DOHH2 (cell line): ENCODE measurements at regions not wholly inside any gene's neighbourhood (a gene's known extent, or its start where the extent isn't known, plus 50 kb on each side); places are given as distances from the start of the nearest gene placed in this dataset.

Experiments
- H3F3A ChIP-seq: fragments of 200-600 bp; sonication (generic), shearing (Covaris generic); 2 replicates; pipeline ENCODE4 v1.6.0; 2016; ENCODE audit warnings: antibody characterized with exemption, mild to moderate bottlenecking; ENCODE audit not compliant: control insufficient read depth, insufficient read depth
- H3K27ac ChIP-seq: fragments of 200-600 bp; sonication (generic); 2 replicates; pipeline ENCODE4 v1.5.1; 2014; ENCODE audit warnings: low read depth, mild to moderate bottlenecking, low read length, moderate library complexity
- H3K27me3 ChIP-seq: fragments of 200-600 bp; sonication (generic); 2 replicates; pipeline ENCODE4 v1.6.1; 2014; ENCODE audit warnings: mild to moderate bottlenecking, low read length, mixed read lengths; ENCODE audit not compliant: control insufficient read depth
- H3K36me3 ChIP-seq: fragments of 200-600 bp; sonication (generic); 2 replicates; pipeline ENCODE4 v1.6.1; 2014; ENCODE audit warnings: mild to moderate bottlenecking, low read length, moderate library complexity, mixed read lengths; ENCODE audit not compliant: control insufficient read depth
- H3K4me1 ChIP-seq: fragments of 200-600 bp; sonication (generic); 2 replicates; pipeline ENCODE4 v1.6.1; 2014; ENCODE audit warnings: mild to moderate bottlenecking, low read length, mixed read lengths; ENCODE audit not compliant: control insufficient read depth
- H3K4me2 ChIP-seq: fragments of 200-600 bp; sonication (generic); 2 replicates; pipeline ENCODE4 v1.6.0; 2014; ENCODE audit warnings: mild to moderate bottlenecking, low read length, moderate library complexity
- H3K4me3 ChIP-seq: fragments of 200-600 bp; sonication (generic); 2 replicates; pipeline ENCODE4 v1.5.1; 2014; ENCODE audit warnings: mild to moderate bottlenecking, low read length, mixed read lengths
- H3K79me2 ChIP-seq: fragments of 200-600 bp; sonication (generic); 2 replicates; pipeline ENCODE4 v1.6.1; 2014; ENCODE audit warnings: mild to moderate bottlenecking, low read length, mixed read lengths; ENCODE audit not compliant: control insufficient read depth
- H3K9me2 ChIP-seq: fragments of 200-600 bp; sonication (generic); replicated peaks from 2 replicates; pipeline ENCODE4 v1.6.1; 2014; ENCODE audit warnings: mild to moderate bottlenecking, low read length, mixed read lengths; ENCODE audit not compliant: control insufficient read depth
- H3K9me3 ChIP-seq: fragments of 200-600 bp; sonication (generic); 2 replicates; pipeline ENCODE4 v1.6.1; 2014; ENCODE audit warnings: antibody characterized with exemption, low read length, mixed read lengths; ENCODE audit not compliant: control insufficient read depth, insufficient read depth
- H4K20me1 ChIP-seq: fragments of 200-600 bp; sonication (generic); 2 replicates; pipeline ENCODE4 v1.6.0; 2014; ENCODE audit warnings: low read depth, mild to moderate bottlenecking, antibody characterized with exemption, low read length, moderate library complexity; ENCODE audit not compliant: control insufficient read depth, insufficient read depth
- CTCF ChIP-seq: fragments of 200-600 bp; sonication (generic); IDR thresholded peaks from one replicate; pipeline ENCODE4 v1.5.1; 2014; ENCODE audit warnings: antibody characterized with exemption, mild to moderate bottlenecking, low read depth, low read length; ENCODE audit not compliant: poor library complexity, severe bottlenecking
- EZH2phosphoT487 ChIP-seq: fragments of 200-600 bp; sonication (generic); IDR thresholded peaks from 2 replicates; pipeline ENCODE4 v1.6.1; 2017; ENCODE audit warnings: borderline replicate concordance, mild to moderate bottlenecking, antibody characterized with exemption, low read length, moderate library complexity, mixed read lengths

- Histone ChIP-seq H3K4me3 (no peak overlapping the region), H4K20me1 (no peaks in the 10 kb centered on the region), H3K27me3 (peaks cover 5% of the 10 kb centered on the region; the same call in 1 of the 2 replicates), H3K4me1 (no peaks in the 10 kb centered on the region), H3K9me3 (no peaks in the 10 kb centered on the region), H3K27ac (no peak overlapping the region), H3K36me3 (no peaks in the 10 kb centered on the region), H3K4me2 (no peak overlapping the region), H3K79me2 (no peaks in the 10 kb centered on the region), H3F3A (no peaks in the 10 kb centered on the region), H3K9me2 (no peaks in the 10 kb centered on the region)
- TF ChIP-seq CTCF, result no peak
- no peak for TF ChIP-seq EZH2phosphoT487
Observed at GRCh38 chr5:152137063-152137462, 212.4 kb upstream of the GLRA1 start.

GRCh38 chr5:152136321-152136720 is 211.7 kb upstream of the GLRA1 start:
- Histone ChIP-seq H3K4me1 (no peaks in the 10 kb centered on the region), H3K9me2 (no peaks in the 10 kb centered on the region), H3K79me2 (no peaks in the 10 kb centered on the region), H3F3A (no peaks in the 10 kb centered on the region), H3K4me3 (no peak overlapping the region), H3K27ac (no peak overlapping the region), H3K4me2 (no peak overlapping the region), H4K20me1 (no peaks in the 10 kb centered on the region), H3K36me3 (no peaks in the 10 kb centered on the region), H3K27me3 (peaks cover 5% of the 10 kb centered on the region; the same call in 1 of the 2 replicates), H3K9me3 (no peaks in the 10 kb centered on the region)
- TF ChIP-seq CTCF (no peak), EZH2phosphoT487 (no peak)

DNA sequence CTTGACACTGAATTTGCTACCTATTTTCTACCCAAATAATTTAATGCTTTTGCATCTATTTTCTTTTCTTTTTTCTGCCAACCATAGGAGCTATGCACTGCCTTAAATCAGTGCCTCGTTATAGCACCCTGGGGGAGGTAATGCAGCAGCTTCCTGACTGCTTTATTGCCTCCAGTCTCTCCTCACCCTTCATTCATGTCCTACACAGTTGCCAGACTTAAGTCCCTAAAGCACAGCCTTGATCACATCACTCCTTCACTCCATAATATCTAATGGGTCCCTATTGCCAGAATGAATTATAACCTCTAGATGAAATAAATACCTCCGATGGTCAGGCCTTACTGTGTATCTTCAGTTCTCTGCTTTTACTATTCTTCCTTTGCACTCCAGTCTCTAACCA is 211.2 kb upstream of the GLRA1 start:
- H3K9me3 ChIP-seq, result no peaks in the 10 kb centered on the region
- no peak overlapping the region for H3K27ac ChIP-seq
- H3K9me2 ChIP-seq, result no peaks in the 10 kb centered on the region
- H3K4me1 ChIP-seq, result no peaks in the 10 kb centered on the region
- no peaks in the 10 kb centered on the region for H3F3A ChIP-seq
- no peaks in the 10 kb centered on the region for H3K36me3 ChIP-seq
- peaks cover 5% of the 10 kb centered on the region; the same call in 1 of the 2 replicates for H3K27me3 ChIP-seq
- no peaks in the 10 kb centered on the region for H4K20me1 ChIP-seq
- TF ChIP-seq CTCF, result no peak
- TF ChIP-seq EZH2phosphoT487, result no peak
- H3K79me2 ChIP-seq, result no peaks in the 10 kb centered on the region
- H3K4me3 ChIP-seq, result no peak overlapping the region
- H3K4me2 ChIP-seq, result no peak overlapping the region
